Glutamatergic neuron (in vitro differentiated cells): ENCODE measurements at regions not wholly inside any gene's neighbourhood (a gene's known extent, or its start where the extent isn't known, plus 50 kb on each side); places are given as distances from the start of the nearest gene placed in this dataset.

ENCODE experiments used
- DNase-seq: peaks from one replicate; pipeline ENCODE4 v3.0.0; 2022
- H3K27ac Mint-ChIP-seq: one replicate; pipeline ENCODE4 v1.8.0; 2020; ENCODE audit warnings: mild to moderate bottlenecking, mixed read lengths, inconsistent platforms; ENCODE audit not compliant: unreplicated experiment
- H3K27me3 Mint-ChIP-seq: one replicate; pipeline ENCODE4 v1.8.0; 2020; ENCODE audit warnings: mild to moderate bottlenecking, moderate library complexity, mixed read lengths, inconsistent platforms; ENCODE audit not compliant: unreplicated experiment
- H3K36me3 Mint-ChIP-seq: one replicate; pipeline ENCODE4 v1.8.0; 2020; ENCODE audit warnings: mild to moderate bottlenecking, mixed read lengths, inconsistent platforms; ENCODE audit not compliant: unreplicated experiment
- H3K4me1 Mint-ChIP-seq: one replicate; pipeline ENCODE4 v1.8.0; 2020; ENCODE audit warnings: mild to moderate bottlenecking, low read depth, mixed read lengths, inconsistent platforms; ENCODE audit not compliant: unreplicated experiment
- H3K4me3 Mint-ChIP-seq: one replicate; pipeline ENCODE4 v1.8.0; 2020; ENCODE audit warnings: mild to moderate bottlenecking, mixed read lengths, inconsistent platforms; ENCODE audit not compliant: unreplicated experiment
- H3K9me3 Mint-ChIP-seq: one replicate; pipeline ENCODE4 v1.8.0; 2020; ENCODE audit warnings: mild to moderate bottlenecking, moderate library complexity, mixed read lengths, inconsistent platforms; ENCODE audit not compliant: unreplicated experiment
- TF ChIP-seq, protein P1 (sequence below): fragments of 200-600 bp; sonication (generic); IDR thresholded peaks from one replicate; pipeline ENCODE4 v1.5.0; 2021; ENCODE audit not compliant: partially characterized antibody, unreplicated experiment

GRCh38 chr12:125373375-125373774 lies 308.1 kb downstream of the AACS start:
- TF ChIP-seq, protein P1, sequence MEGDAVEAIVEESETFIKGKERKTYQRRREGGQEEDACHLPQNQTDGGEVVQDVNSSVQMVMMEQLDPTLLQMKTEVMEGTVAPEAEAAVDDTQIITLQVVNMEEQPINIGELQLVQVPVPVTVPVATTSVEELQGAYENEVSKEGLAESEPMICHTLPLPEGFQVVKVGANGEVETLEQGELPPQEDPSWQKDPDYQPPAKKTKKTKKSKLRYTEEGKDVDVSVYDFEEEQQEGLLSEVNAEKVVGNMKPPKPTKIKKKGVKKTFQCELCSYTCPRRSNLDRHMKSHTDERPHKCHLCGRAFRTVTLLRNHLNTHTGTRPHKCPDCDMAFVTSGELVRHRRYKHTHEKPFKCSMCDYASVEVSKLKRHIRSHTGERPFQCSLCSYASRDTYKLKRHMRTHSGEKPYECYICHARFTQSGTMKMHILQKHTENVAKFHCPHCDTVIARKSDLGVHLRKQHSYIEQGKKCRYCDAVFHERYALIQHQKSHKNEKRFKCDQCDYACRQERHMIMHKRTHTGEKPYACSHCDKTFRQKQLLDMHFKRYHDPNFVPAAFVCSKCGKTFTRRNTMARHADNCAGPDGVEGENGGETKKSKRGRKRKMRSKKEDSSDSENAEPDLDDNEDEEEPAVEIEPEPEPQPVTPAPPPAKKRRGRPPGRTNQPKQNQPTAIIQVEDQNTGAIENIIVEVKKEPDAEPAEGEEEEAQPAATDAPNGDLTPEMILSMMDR: no peak
- H3K36me3 Mint-ChIP-seq: no peaks in the 10 kb centered on the region
- no peak overlapping the region for H3K27ac Mint-ChIP-seq
- no peak for DNase-seq
- no peak overlapping the region for H3K4me3 Mint-ChIP-seq
- H3K4me1 Mint-ChIP-seq: peaks cover 5% of the 10 kb centered on the region
- no peaks in the 10 kb centered on the region for H3K9me3 Mint-ChIP-seq
- no peaks in the 10 kb centered on the region for H3K27me3 Mint-ChIP-seq

GRCh38 chr12:125376422-125376821 lies 311.2 kb downstream of the AACS start:
- Mint-ChIP-seq H3K36me3 (peaks cover 4% of the 10 kb centered on the region), H3K9me3 (no peaks in the 10 kb centered on the region), H3K27me3 (no peaks in the 10 kb centered on the region), H3K4me1 (peaks cover 5% of the 10 kb centered on the region), H3K4me3 (no peak overlapping the region), H3K27ac (no peak overlapping the region)
- no peak for DNase-seq
- TF ChIP-seq, protein P1: no peak

DNA sequence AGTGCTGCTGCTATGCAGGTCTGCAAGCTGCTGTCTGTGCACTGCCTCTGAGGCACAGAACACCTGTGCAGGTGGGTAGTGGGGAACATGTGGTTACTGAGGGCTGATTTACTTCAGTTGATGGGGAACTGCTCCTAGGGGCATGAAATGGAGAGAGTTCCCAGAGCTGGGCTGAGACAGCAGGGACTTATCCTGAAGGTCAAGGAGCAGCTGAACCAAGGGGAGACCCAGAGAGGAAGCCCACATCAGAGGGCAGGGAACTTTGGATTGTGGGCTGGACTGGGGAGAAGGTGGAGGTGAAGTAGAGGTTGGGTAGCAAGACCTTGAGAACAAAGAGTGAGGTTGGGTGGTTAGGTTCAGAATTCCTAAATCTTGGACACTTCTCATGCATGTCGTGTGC lies 311.9 kb downstream of the AACS start:
- Mint-ChIP-seq H3K27ac (no peak overlapping the region), H3K27me3 (no peaks in the 10 kb centered on the region), H3K36me3 (peaks cover 4% of the 10 kb centered on the region), H3K4me1 (peaks cover 5% of the 10 kb centered on the region), H3K4me3 (no peak overlapping the region), H3K9me3 (no peaks in the 10 kb centered on the region)
- DNase-seq: no peak
- TF ChIP-seq, protein P1: no peak

DNA sequence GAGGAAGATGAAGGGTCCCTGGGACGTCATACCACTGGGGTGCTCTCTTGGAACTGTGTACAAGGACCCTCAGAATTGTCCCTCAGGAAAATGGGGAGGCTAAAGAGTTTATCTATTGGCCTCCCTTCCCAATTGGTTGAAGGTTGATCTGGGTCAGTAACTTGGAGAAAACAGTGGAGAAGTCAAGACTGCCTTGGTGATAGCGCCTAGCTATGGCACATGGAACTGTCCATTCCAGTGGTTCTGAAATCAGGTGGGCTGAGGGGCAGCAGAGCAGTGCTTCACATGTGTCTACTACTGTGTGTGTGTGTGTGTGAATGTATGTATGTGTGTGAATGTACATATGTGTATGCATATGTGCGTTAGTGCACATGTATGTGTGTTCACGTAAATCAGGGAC lies 316.1 kb downstream of the AACS start:
- no peak overlapping the region for H3K27ac Mint-ChIP-seq
- no peaks in the 10 kb centered on the region for H3K4me1 Mint-ChIP-seq
- H3K36me3 Mint-ChIP-seq: peaks cover 4% of the 10 kb centered on the region
- TF ChIP-seq, protein P1: no peak
- H3K9me3 Mint-ChIP-seq: no peaks in the 10 kb centered on the region
- H3K27me3 Mint-ChIP-seq: no peaks in the 10 kb centered on the region
- no peak for DNase-seq
- H3K4me3 Mint-ChIP-seq: no peak overlapping the region

GRCh38 chr12:125382926-125383325 lies 317.7 kb downstream of the AACS start:
- no peak for DNase-seq
- TF ChIP-seq, protein P1: no peak
- no peak overlapping the region for H3K27ac Mint-ChIP-seq

More at GRCh38 chr12:125382926-125383325, 317.7 kb downstream of the AACS start:
- Mint-ChIP-seq H3K4me3 (no peak overlapping the region), H3K9me3 (no peaks in the 10 kb centered on the region), H3K4me1 (no peaks in the 10 kb centered on the region), H3K27me3 (no peaks in the 10 kb centered on the region), H3K36me3 (peaks cover 4% of the 10 kb centered on the region)
